Fibroblast of villous mesenchyme (primary cell): ENCODE measurements at regions not wholly inside any gene's neighbourhood (a gene's known extent, or its start where the extent isn't known, plus 50 kb on each side); places are given as distances from the start of the nearest gene placed in this dataset.

Experiments used
- DNase-seq: peaks from one replicate; pipeline ENCODE4 v3.0.0-alpha.2; 2010; ENCODE audit warnings: low read depth
- H3K4me3 ChIP-seq: 2 replicates; pipeline ENCODE4 v1.5.1; 2011; ENCODE audit warnings: low read depth, mild to moderate bottlenecking, low read length
- TF ChIP-seq, protein P1 (sequence below): IDR thresholded peaks from 2 replicates; pipeline ENCODE4 v1.5.1; 2012; ENCODE audit warnings: low read depth, mild to moderate bottlenecking, low read length; ENCODE audit not compliant: insufficient read depth

GRCh38 chr21:36207577-36208320, 51.1 kb downstream of the DOP1B start:
- peak; percentile 7 for DNase-seq
- H3K4me3 ChIP-seq, result no peak overlapping the region
- TF ChIP-seq, protein P1, sequence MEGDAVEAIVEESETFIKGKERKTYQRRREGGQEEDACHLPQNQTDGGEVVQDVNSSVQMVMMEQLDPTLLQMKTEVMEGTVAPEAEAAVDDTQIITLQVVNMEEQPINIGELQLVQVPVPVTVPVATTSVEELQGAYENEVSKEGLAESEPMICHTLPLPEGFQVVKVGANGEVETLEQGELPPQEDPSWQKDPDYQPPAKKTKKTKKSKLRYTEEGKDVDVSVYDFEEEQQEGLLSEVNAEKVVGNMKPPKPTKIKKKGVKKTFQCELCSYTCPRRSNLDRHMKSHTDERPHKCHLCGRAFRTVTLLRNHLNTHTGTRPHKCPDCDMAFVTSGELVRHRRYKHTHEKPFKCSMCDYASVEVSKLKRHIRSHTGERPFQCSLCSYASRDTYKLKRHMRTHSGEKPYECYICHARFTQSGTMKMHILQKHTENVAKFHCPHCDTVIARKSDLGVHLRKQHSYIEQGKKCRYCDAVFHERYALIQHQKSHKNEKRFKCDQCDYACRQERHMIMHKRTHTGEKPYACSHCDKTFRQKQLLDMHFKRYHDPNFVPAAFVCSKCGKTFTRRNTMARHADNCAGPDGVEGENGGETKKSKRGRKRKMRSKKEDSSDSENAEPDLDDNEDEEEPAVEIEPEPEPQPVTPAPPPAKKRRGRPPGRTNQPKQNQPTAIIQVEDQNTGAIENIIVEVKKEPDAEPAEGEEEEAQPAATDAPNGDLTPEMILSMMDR, result no peak

- TF ChIP-seq, protein P1, result no peak
- no peak for DNase-seq
- H3K4me3 ChIP-seq, result no peak overlapping the region
Observed at GRCh38 chr21:36208326-36209013, 51.8 kb downstream of the DOP1B start.

DNA sequence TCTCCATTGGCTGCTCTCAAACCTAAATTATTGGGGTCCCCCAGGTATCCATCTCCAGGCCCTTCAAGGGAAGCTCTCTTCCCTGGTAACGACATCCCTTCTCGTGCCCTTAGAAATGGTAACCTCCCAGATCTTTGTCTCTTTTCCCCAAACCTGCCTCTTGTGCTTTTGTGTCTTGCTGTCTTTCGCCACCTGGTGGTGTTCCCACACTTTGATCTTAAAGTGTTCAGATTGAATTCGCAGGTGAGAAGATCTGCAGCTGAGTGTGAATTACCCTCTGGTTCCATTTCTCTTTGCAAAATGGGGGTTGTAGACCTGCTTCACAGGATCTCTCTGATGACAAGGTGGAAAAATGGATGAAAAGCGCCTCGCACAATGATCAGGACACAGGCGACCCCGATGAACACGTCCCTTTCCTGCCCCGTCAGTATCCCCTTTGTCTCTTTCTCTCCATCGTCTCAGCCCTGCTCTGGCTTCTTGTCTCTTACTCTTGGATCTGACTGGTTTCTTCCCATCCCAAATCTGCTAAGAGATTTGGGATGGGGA, 53.1 kb downstream of the DOP1B start:
- TF ChIP-seq, protein P1, result peak; percentile 56
- H3K4me3 ChIP-seq, result no peak overlapping the region
- peak; percentile 71 for DNase-seq

DNA sequence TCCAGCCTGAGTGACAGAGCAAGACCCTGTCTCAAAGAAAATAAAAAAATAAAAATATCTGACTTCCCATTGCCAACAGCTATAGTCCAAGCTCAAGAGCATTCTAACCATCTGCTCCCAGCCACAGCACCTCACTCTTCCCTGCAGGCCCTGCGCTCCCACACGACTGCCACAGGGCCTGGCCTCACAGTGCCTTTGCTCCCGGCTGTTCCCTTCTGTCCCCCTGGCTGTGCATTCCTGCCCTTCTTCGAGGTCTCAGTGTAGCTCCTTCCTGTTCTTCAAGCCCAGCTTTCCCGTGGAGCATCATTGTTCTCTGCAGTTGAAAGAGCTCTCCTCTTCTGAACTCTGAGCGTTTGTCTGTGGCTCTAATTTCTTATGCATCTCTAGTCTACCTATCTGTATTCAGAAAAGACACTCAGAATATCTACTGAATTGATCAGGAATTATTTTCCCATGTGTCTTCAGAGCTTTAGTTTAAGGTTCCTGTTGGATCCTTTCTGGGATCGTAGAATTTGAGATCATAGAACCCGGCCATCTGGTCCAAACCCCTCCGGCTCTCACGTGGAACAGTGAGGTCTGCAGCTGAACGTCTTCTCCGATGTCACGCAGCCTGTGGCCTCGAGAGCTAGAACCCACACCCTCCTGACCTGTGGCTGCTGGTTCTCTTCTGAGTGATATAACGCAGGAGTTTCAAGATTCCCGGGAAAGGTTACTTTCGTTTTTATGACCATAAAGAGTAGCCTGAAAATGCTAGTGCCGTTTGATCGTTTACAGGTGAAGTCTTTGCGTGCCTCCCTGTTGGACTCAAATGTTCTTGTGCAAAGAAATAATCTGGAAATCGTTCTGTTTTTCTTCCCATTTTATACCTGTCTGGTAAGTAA, 54.4 kb downstream of the DOP1B start:
- TF ChIP-seq, protein P1, result no peak
- H3K4me3 ChIP-seq, result no peak overlapping the region
- DNase-seq, result no peak

DNA sequence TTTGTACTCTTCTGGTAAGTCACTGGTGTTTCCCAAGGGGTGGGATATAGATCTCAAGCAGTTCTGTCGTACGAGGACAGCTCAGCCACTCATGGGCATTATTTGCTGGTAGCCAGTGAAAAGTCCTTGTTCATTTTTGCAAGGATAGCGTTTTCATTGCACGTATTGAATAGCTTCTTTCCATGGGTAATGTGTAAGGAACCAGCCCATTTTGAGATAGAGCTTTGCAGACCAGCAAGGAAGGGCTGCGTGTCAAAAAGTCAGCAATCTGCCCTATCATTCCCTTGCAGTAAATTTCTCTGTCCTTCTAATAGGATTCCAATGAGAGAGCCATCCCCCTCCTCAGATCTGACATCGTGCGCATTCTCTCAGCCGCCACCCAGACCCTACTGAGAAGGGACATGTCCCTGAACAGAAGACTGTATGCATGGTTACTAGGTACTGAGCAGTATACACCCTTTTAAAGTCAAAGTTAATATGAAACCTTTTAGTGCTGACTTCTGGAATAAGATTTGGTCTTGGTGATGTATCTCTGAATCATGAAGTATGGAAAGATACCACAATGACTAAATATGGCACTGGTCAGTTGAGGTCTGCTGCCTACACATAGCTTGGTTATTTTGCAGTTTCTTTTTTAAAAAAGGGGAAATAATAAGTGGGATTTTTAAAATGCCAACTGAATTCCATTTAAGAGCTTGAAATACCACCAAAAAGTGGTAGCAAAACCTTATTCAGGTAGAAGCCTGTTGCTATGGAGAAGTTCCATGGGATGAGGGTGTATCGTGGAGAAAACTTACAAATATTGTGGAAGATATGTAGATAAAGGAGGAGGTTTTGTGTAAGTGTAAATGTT, 55.3 kb downstream of the DOP1B start:
- peak; percentile 45 for DNase-seq
- no peak overlapping the region for H3K4me3 ChIP-seq
- TF ChIP-seq, protein P1, result no peak

DNA sequence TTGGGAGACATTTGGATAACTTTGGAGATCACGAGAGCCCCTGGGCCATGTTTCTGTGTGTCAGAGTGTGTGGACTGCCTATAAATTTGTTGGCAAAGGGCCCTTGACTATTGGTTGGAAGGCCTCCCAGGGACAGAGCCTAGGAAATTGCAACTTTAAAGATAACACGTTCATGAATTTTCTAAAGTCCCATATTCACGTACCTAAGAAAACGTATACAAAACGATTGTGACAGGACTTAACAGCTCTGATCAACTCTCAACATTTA, 55.8 kb downstream of the DOP1B start:
- TF ChIP-seq, protein P1, result no peak
- H3K4me3 ChIP-seq, result no peak overlapping the region
- DNase-seq, result peak; percentile 14
